Testis (tissue), 2 donors: ENCODE measurements at regions not wholly inside any gene's neighbourhood (a gene's known extent, or its start where the extent isn't known, plus 50 kb on each side); places are given as distances from the start of the nearest gene placed in this dataset.

Experiments used
- POLR2A ChIP-seq: fragments of 450-650 bp; IDR thresholded peaks from one replicate; pipeline ENCODE4 v1.6.1; 2017; ENCODE audit warnings: antibody characterized with exemption, mild to moderate bottlenecking, moderate library complexity
- TF ChIP-seq, protein P1 (sequence below), 3 experiments: fragments of 450-650 bp in 2 of 3; fragments of 200-600 bp in 1 of 3; sonication (generic) in 1 of 3; IDR thresholded peaks; one replicate each; pipeline ENCODE4 v1.5.1; 2016 to 2019; ENCODE audit warnings: antibody characterized with exemption in 3 of 3, mild to moderate bottlenecking in 2 of 3, moderate library complexity in 1 of 3

DNA sequence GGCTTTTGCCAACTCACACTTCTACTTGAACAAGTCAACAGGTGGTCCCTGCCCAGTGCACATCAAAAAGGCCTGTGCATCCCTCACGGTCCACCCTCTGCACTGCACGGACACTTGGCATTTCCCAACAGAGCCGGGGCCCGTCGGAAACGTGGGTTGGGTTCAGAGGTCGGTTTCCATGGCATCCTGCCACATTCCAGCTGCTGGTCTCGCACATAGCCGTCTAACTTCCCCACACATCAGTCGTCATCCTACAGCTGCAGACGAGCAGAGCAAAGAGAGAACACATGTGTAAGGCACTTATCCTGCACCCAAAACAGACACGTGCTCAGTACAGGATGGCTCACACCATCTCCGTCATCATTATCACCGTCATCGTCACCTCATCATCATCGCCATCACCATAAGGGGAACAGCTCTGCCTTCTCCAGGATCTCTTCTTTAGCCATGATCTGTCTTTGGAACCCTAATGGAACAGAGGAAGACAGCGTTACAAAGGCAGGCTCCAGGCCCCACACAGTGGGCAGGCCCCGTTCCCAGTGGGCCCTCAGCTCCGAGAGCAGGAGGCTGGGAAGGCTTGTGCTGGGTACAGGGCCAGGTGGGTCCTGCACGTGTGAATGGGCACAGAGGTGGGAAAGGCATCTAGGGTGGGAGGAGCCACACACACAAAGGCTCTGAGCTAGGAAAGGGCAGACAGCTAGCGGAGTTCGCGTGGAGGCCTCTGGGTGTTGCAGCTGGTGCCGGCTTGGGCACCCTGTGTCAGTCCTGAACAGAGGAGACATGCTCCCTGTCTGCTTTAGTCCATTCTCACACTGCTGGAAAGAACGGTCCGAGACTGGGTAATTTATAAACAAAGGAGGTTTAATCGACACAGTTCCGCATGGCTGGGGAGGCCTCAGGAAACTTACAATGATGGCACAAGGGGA, 170.8 kb upstream of the SOX1 start:
- TF ChIP-seq, protein P1, sequence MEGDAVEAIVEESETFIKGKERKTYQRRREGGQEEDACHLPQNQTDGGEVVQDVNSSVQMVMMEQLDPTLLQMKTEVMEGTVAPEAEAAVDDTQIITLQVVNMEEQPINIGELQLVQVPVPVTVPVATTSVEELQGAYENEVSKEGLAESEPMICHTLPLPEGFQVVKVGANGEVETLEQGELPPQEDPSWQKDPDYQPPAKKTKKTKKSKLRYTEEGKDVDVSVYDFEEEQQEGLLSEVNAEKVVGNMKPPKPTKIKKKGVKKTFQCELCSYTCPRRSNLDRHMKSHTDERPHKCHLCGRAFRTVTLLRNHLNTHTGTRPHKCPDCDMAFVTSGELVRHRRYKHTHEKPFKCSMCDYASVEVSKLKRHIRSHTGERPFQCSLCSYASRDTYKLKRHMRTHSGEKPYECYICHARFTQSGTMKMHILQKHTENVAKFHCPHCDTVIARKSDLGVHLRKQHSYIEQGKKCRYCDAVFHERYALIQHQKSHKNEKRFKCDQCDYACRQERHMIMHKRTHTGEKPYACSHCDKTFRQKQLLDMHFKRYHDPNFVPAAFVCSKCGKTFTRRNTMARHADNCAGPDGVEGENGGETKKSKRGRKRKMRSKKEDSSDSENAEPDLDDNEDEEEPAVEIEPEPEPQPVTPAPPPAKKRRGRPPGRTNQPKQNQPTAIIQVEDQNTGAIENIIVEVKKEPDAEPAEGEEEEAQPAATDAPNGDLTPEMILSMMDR (IDR thresholded peaks at IDR 0.05): no peak
- TF ChIP-seq POLR2A: no peak
